ENCODE measurements at regions not wholly inside any gene's neighbourhood (a gene's known extent, or its start where the extent isn't known, plus 50 kb on each side); places are given as distances from the start of the nearest gene placed in this dataset.

DNA sequence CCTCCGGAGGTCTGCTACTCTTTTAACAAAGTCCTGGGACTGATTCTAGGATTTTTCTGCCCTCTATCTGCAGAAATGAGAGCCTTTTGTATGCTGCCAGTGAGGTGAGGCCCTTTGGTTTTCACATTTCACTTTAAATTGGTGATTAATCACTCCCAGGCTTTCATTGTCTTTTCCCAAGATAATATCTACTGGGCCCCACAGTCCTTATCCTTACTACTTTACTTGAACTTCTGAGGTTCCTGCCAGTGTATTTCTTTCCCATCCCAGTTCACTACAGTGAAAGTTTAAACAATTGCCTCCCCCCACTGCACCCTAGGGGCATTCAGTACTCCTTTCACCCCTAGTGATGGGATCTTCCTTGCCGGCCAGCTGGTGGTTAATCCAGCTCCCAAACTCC lies 127.4 kb upstream of the INHBA start:
- DNase-seq, result no peak

GRCh38 chr7:41828911-41829310 lies 126.0 kb upstream of the INHBA start:
- no peak for DNase-seq

DNA sequence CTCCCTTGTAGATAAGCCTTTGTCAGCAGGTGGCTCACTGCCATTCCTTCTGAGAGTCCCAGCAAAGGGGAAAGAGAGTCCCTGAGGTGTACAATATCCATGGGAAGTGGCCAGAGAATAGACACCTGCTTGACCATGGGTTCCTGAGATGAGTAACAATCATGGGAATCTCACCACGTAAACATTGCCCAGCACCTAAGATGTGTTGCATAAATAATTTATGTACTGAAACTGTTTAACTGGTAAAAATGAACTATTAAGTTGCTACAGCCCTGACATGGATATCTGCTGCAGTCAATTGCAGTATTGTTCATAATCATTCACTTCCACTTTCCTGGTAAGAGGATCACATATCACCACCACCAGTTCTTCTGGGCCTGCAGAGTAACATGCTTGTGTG lies 123.8 kb upstream of the INHBA start:
- DNase-seq, result no peak

GRCh38 chr7:41825927-41826480 lies 123.1 kb upstream of the INHBA start:
- no peak for DNase-seq

- peak; percentile 4 for DNase-seq
Measured at GRCh38 chr7:41824284-41824683, 121.4 kb upstream of the INHBA start.

GRCh38 chr7:41822259-41822817 lies 119.4 kb upstream of the INHBA start:
- DNase-seq, result no peak

- no peak for DNase-seq
Measured at GRCh38 chr7:41821521-41822213, 118.8 kb upstream of the INHBA start.

GRCh38 chr7:41820111-41820671 lies 117.3 kb upstream of the INHBA start:
- DNase-seq, result no peak

- DNase-seq, result no peak
Measured at GRCh38 chr7:41819645-41820044, 116.8 kb upstream of the INHBA start.

- DNase-seq, result no peak
Measured at GRCh38 chr7:41818765-41819398, 116.0 kb upstream of the INHBA start.

DNA sequence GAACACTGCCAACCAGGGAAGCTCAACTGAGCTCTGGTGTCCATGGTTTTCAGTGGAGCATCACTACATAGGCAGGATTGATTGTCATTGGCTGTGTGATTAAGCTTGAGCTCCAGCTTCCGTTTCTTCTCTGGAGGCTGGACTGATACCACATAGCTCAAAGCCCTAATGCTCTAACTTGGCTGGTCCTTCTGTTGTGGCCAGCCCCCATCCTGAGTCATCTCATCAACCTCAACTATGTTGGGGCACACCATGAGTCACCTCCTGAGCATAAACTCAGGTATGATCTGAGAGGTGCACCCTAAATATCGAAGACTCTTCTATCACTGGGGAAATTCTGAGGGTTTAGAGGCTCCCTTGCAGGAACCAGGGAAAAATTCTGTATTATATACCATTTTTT lies 114.5 kb upstream of the INHBA start:
- DNase-seq, result peak; percentile 15

DNA sequence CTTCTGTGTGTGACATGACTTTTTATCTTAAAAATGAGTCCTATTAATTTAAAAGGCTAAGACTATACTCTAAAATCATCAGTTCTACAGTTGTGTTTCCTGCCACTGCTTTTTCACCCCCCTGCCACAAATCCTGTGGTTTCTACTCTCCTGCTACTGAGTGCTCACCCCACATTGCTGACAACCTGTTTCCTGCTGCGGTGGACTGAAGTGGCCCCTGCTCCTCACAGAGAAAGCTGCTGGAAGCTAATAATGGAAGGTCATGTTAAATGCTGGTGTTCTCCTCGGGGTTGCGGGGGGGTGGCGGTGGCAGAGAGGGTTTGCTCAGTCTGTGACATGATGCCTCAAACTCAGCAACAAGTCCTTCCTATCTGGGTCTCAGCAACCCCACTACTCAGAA lies 113.2 kb upstream of the INHBA start:
- peak; percentile 2 for DNase-seq

- no peak for DNase-seq
Measured at GRCh38 chr7:41814888-41815287, 112.0 kb upstream of the INHBA start.

- no peak for DNase-seq
Measured at GRCh38 chr7:41813286-41813685, 110.4 kb upstream of the INHBA start.

GRCh38 chr7:41811941-41812340 lies 109.1 kb upstream of the INHBA start:
- DNase-seq, result no peak

DNA sequence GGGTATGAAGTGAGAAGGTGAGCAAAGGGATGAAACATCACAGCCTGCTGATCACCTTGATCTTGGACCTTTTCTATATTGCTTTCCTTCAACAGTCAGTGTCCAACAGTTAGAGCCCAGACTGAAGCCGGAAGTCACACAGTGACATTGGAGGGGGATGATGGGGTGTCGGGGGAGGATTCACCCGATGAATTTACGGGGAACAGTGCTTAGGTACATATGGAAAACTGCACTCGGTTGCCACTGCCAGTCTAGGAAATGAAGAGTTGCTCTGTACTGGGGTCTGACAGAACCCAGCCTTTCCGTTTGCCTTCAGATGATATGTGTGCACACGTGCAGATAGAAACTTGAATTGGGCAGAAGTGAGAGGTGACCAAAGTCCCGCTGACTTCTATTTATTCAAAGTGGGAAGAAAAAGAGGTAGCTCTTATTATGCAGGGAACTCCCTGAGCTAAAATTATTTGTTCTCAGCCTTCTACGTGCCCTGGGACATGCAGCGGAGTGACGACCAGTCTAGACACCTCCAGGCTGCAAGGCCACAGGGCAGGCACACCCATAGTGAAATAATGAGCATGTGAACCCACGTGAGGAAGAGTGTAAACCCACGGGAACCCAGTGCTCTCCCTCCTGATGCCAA lies 107.2 kb upstream of the INHBA start:
- DNase-seq, result no peak

DNA sequence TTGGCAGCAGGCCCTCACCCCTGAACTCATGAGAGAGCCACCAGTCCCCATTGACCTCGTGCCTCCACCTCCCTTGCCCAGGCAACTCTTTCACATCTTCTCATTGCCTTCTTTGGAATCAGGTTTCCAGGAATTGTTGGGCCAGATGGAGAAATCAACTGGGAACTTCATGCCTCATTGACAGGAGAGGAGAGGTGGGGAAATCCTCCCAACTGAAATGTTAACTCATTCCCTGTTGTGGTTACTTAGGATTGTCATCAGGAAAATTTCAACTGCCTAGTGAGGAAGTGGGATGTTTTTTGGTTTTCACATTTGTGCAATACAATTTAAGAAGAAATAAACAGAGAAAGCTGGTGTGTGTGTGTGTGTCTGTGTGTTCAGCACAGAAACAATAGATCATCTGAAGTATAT lies 106.6 kb upstream of the INHBA start:
- no peak for DNase-seq

GRCh38 chr7:41809116-41809515 lies 106.2 kb upstream of the INHBA start:
- no peak for DNase-seq

- no peak for DNase-seq
Measured at GRCh38 chr7:41808541-41808940, 105.7 kb upstream of the INHBA start.

GRCh38 chr7:41803569-41803968 lies 100.7 kb upstream of the INHBA start:
- DNase-seq, result no peak

- no peak for DNase-seq
Measured at GRCh38 chr7:41796331-41796730, 93.4 kb upstream of the INHBA start.

DNA sequence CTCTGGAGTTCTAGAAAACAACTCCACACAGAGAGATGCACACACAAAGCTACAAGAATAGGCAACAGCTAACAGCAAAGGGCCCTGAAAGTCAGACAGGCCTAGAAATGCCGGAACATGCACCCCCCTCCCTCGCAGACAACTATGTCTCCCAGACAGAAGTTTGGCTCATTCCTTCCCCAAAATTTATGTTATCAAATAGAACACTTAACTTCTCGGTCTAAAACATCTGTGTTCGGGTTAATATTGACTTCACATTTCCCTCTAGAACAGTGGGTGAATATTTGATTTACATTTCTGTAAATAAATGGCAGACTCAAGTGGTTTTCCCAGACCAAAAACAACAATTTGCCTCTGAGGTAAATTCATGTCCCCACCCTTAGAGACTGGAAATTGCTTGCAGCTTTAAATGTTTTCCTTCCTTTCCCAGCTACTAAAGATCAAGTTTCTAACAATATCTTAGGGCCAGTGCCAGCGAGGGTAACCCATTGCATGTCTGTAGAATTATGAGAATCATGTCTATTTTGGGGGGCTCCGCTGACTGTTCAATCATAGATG lies 92.5 kb upstream of the INHBA start:
- DNase-seq, result no peak

GRCh38 chr7:41793556-41793955 lies 90.7 kb upstream of the INHBA start:
- no peak for DNase-seq
